SJSA1 (cell line): ENCODE measurements at regions not wholly inside any gene's neighbourhood (a gene's known extent, or its start where the extent isn't known, plus 50 kb on each side); places are given as distances from the start of the nearest gene placed in this dataset.

Experiments used
- DNase-seq, 2 experiments: peaks; one replicate each; pipeline ENCODE4 v3.0.0-alpha.2; 2015 to 2020; ENCODE audit warnings: low spot score in 2 of 2, low read depth in 1 of 2
- H3K27ac ChIP-seq: fragments of 250-450 bp; sonication (Bioruptor Pico); 2 replicates; pipeline ENCODE4 v1.5.1; 2020; ENCODE audit warnings: mild to moderate bottlenecking, moderate library complexity
- H3K27me3 ChIP-seq: fragments of 250-450 bp; sonication (Bioruptor Pico); replicated peaks from 2 replicates; pipeline ENCODE4 v1.5.1; 2020; ENCODE audit warnings: mild to moderate bottlenecking, moderate library complexity
- H3K36me3 ChIP-seq: fragments of 250-450 bp; sonication (Bioruptor Pico); 2 replicates; pipeline ENCODE4 v1.5.1; 2020; ENCODE audit warnings: mild to moderate bottlenecking
- H3K4me1 ChIP-seq: fragments of 250-450 bp; sonication (Bioruptor Pico); replicated peaks from 2 replicates; pipeline ENCODE4 v1.6.1; 2021; ENCODE audit warnings: mild to moderate bottlenecking
- H3K4me3 ChIP-seq: fragments of 250-450 bp; sonication (Bioruptor Pico); 2 replicates; pipeline ENCODE4 v1.5.1; 2020; ENCODE audit warnings: mild to moderate bottlenecking
- H3K9me3 ChIP-seq: fragments of 250-450 bp; sonication (Bioruptor Pico); replicated peaks from 2 replicates; pipeline ENCODE4 v1.5.1; 2020; ENCODE audit warnings: mild to moderate bottlenecking

GRCh38 chr17:77512062-77512946, 371.5 kb downstream of the SEC14L1 start:
- no peaks in the 10 kb centered on the region for H3K27me3 ChIP-seq
- no peak overlapping the region for H3K27ac ChIP-seq
- no peaks in the 10 kb centered on the region for H3K36me3 ChIP-seq
- H3K4me1 ChIP-seq: peaks cover 7% of the 10 kb centered on the region; the same call in 1 of the 2 replicates
- H3K9me3 ChIP-seq: peaks cover 3% of the 10 kb centered on the region
- DNase-seq: no peak
- no peak overlapping the region for H3K4me3 ChIP-seq

- Histone ChIP-seq H3K27ac (no peak overlapping the region), H3K4me1 (peaks cover 7% of the 10 kb centered on the region; the same call in 1 of the 2 replicates), H3K36me3 (no peaks in the 10 kb centered on the region), H3K4me3 (no peak overlapping the region), H3K9me3 (peaks cover 3% of the 10 kb centered on the region), H3K27me3 (no peaks in the 10 kb centered on the region)
- DNase-seq: no peak
These were observed 372.3 kb downstream of the SEC14L1 start for GRCh38 chr17:77513045-77513444.

GRCh38 chr17:77515227-77515626, 374.5 kb downstream of the SEC14L1 start:
- Histone ChIP-seq H3K4me3 (no peak overlapping the region), H3K9me3 (no peaks in the 10 kb centered on the region; the same call in none of the 2 replicates), H3K4me1 (peaks cover 7% of the 10 kb centered on the region; the same call in 1 of the 2 replicates), H3K27me3 (no peaks in the 10 kb centered on the region), H3K36me3 (no peaks in the 10 kb centered on the region), H3K27ac (no peak overlapping the region)
- no peak for DNase-seq

- no peaks in the 10 kb centered on the region; the same call in none of the 2 replicates for H3K9me3 ChIP-seq
- peaks cover 7% of the 10 kb centered on the region; the same call in 1 of the 2 replicates for H3K4me1 ChIP-seq
- DNase-seq: peak; percentile 30 to 73
- no peaks in the 10 kb centered on the region for H3K27me3 ChIP-seq
- H3K36me3 ChIP-seq: no peaks in the 10 kb centered on the region
- no peak overlapping the region for H3K27ac ChIP-seq
- H3K4me3 ChIP-seq: no peak overlapping the region
These were observed 376.1 kb downstream of the SEC14L1 start for GRCh38 chr17:77516902-77517301.

- Histone ChIP-seq H3K27ac (no peak overlapping the region), H3K9me3 (no peaks in the 10 kb centered on the region; the same call in none of the 2 replicates), H3K36me3 (no peaks in the 10 kb centered on the region), H3K4me3 (no peak overlapping the region), H3K4me1 (peaks cover 7% of the 10 kb centered on the region; the same call in 1 of the 2 replicates), H3K27me3 (no peaks in the 10 kb centered on the region)
- DNase-seq: no peak
These were observed 380.3 kb downstream of the SEC14L1 start for GRCh38 chr17:77521076-77521475.

- H3K4me3 ChIP-seq: no peak overlapping the region
- H3K27me3 ChIP-seq: peaks cover 18% of the 10 kb centered on the region
- no peaks in the 10 kb centered on the region for H3K36me3 ChIP-seq
- no peak overlapping the region for H3K27ac ChIP-seq
- peaks cover 2% of the 10 kb centered on the region for H3K4me1 ChIP-seq
- H3K9me3 ChIP-seq: no peaks in the 10 kb centered on the region
- DNase-seq: no peak
These were observed 382.8 kb downstream of the SEC14L1 start for GRCh38 chr17:77523540-77523939.

GRCh38 chr17:77526259-77526711, 385.5 kb downstream of the SEC14L1 start:
- no peaks in the 10 kb centered on the region for H3K9me3 ChIP-seq
- H3K4me3 ChIP-seq: no peak overlapping the region
- H3K4me1 ChIP-seq: peaks cover 6% of the 10 kb centered on the region
- no peak overlapping the region for H3K27ac ChIP-seq
- H3K27me3 ChIP-seq: peaks cover 32% of the 10 kb centered on the region
- H3K36me3 ChIP-seq: no peaks in the 10 kb centered on the region
- no peak for DNase-seq

GRCh38 chr17:77526728-77527350, 386.1 kb downstream of the SEC14L1 start:
- Histone ChIP-seq H3K36me3 (no peaks in the 10 kb centered on the region), H3K4me3 (no peak overlapping the region), H3K27me3 (peaks cover 32% of the 10 kb centered on the region), H3K27ac (no peak overlapping the region), H3K9me3 (no peaks in the 10 kb centered on the region), H3K4me1 (peaks cover 6% of the 10 kb centered on the region)
- DNase-seq: no peak

- Histone ChIP-seq H3K27me3 (peaks cover 32% of the 10 kb centered on the region), H3K4me3 (no peak overlapping the region), H3K9me3 (no peaks in the 10 kb centered on the region), H3K4me1 (peaks cover 6% of the 10 kb centered on the region), H3K27ac (no peak overlapping the region), H3K36me3 (no peaks in the 10 kb centered on the region)
- no peak for DNase-seq
These were observed 386.6 kb downstream of the SEC14L1 start for GRCh38 chr17:77527409-77527808.

- DNase-seq: no peak
These were observed 387.2 kb downstream of the SEC14L1 start for GRCh38 chr17:77527836-77528505.

GRCh38 chr17:77528516-77529327, 388.0 kb downstream of the SEC14L1 start:
- Histone ChIP-seq H3K36me3 (no peaks in the 10 kb centered on the region), H3K27ac (no peak overlapping the region), H3K27me3 (peaks cover 32% of the 10 kb centered on the region), H3K4me1 (peaks cover 6% of the 10 kb centered on the region), H3K9me3 (no peaks in the 10 kb centered on the region), H3K4me3 (peak overlapping the region; percentile 15)
- no peak for DNase-seq

More at GRCh38 chr17:77527836-77528505, 387.2 kb downstream of the SEC14L1 start:
- Histone ChIP-seq H3K27me3 (peaks cover 32% of the 10 kb centered on the region), H3K27ac (no peak overlapping the region), H3K9me3 (no peaks in the 10 kb centered on the region), H3K4me1 (peaks cover 6% of the 10 kb centered on the region), H3K36me3 (no peaks in the 10 kb centered on the region), H3K4me3 (no peak overlapping the region)

GRCh38 chr17:77529328-77529650, 388.5 kb downstream of the SEC14L1 start:
- Histone ChIP-seq H3K4me3 (no peak overlapping the region), H3K27ac (no peak overlapping the region), H3K9me3 (peaks cover 4% of the 10 kb centered on the region; the same call in 1 of the 2 replicates), H3K27me3 (peaks cover 32% of the 10 kb centered on the region), H3K4me1 (peaks cover 6% of the 10 kb centered on the region), H3K36me3 (no peaks in the 10 kb centered on the region)
- DNase-seq: no peak

GRCh38 chr17:77530591-77530990, 389.8 kb downstream of the SEC14L1 start:
- H3K4me3 ChIP-seq: no peak overlapping the region

More at GRCh38 chr17:77530591-77530990, 389.8 kb downstream of the SEC14L1 start:
- peaks cover 6% of the 10 kb centered on the region; the same call in 1 of the 2 replicates for H3K9me3 ChIP-seq
- peaks cover 6% of the 10 kb centered on the region for H3K4me1 ChIP-seq
- DNase-seq: no peak
- H3K36me3 ChIP-seq: no peaks in the 10 kb centered on the region
- no peak overlapping the region for H3K27ac ChIP-seq
- H3K27me3 ChIP-seq: peaks cover 32% of the 10 kb centered on the region
